Pulmonary artery endothelial cell (primary cell): ENCODE measurements at regions not wholly inside any gene's neighbourhood (a gene's known extent, or its start where the extent isn't known, plus 50 kb on each side); places are given as distances from the start of the nearest gene placed in this dataset.
"Not testable (repeated sequence)": the region's sequence is repeated elsewhere in the genome, so short reads cannot be mapped to it uniquely, and the experiment has no call there.

ENCODE experiments used
- DNase-seq: peaks from one replicate; pipeline ENCODE4 v3.0.0-alpha.2; 2011; ENCODE audit warnings: low read depth, low spot score

- no peak for DNase-seq
Measured at GRCh38 chr16:65333283-65333682, 211.4 kb upstream of the CDH11 start.

GRCh38 chr16:65327346-65327745 lies 205.5 kb upstream of the CDH11 start:
- DNase-seq: no peak

- no peak for DNase-seq
Measured at GRCh38 chr16:65323655-65324237, 201.9 kb upstream of the CDH11 start.

- no peak for DNase-seq
Measured at GRCh38 chr16:65319621-65320231, 197.9 kb upstream of the CDH11 start.

- DNase-seq: no peak
Measured at GRCh38 chr16:65318590-65319257, 196.9 kb upstream of the CDH11 start.

GRCh38 chr16:65318138-65318537 lies 196.3 kb upstream of the CDH11 start:
- no peak for DNase-seq

- DNase-seq: no peak
Measured at GRCh38 chr16:65316808-65317207, 194.9 kb upstream of the CDH11 start.

GRCh38 chr16:65315081-65315780 lies 193.4 kb upstream of the CDH11 start:
- DNase-seq: no peak

GRCh38 chr16:65314627-65315008 lies 192.8 kb upstream of the CDH11 start:
- no peak for DNase-seq

- no peak for DNase-seq
Measured at GRCh38 chr16:65313936-65314626, 192.2 kb upstream of the CDH11 start.

- DNase-seq: no peak
Measured at GRCh38 chr16:65312795-65313194, 190.9 kb upstream of the CDH11 start.

- no peak for DNase-seq
Measured at GRCh38 chr16:65312071-65312470, 190.2 kb upstream of the CDH11 start.

- DNase-seq: not testable (repeated sequence)
Measured at GRCh38 chr16:65310491-65310890, 188.6 kb upstream of the CDH11 start.

GRCh38 chr16:65309354-65309753 lies 187.5 kb upstream of the CDH11 start:
- no peak for DNase-seq

- no peak for DNase-seq
Measured at GRCh38 chr16:65308506-65308905, 186.6 kb upstream of the CDH11 start.

GRCh38 chr16:65307286-65307685 lies 185.4 kb upstream of the CDH11 start:
- no peak for DNase-seq

- DNase-seq: no peak
Measured at GRCh38 chr16:65306722-65307121, 184.9 kb upstream of the CDH11 start.

- no peak for DNase-seq
Measured at GRCh38 chr16:65306300-65306699, 184.4 kb upstream of the CDH11 start.

GRCh38 chr16:65305266-65305959 lies 183.6 kb upstream of the CDH11 start:
- no peak for DNase-seq

- no peak for DNase-seq
Measured at GRCh38 chr16:65301029-65301428, 179.2 kb upstream of the CDH11 start.

- no peak for DNase-seq
Measured at GRCh38 chr16:65297453-65297852, 175.6 kb upstream of the CDH11 start.
